GM12891 (cell line): ENCODE measurements at regions not wholly inside any gene's neighbourhood (a gene's known extent, or its start where the extent isn't known, plus 50 kb on each side); places are given as distances from the start of the nearest gene placed in this dataset.

Source experiments
- DNase-seq: peaks from one replicate; pipeline ENCODE4 v3.0.0; 2011; ENCODE audit warnings: low spot score; ENCODE audit not compliant: insufficient read length
- FAIRE-seq: peaks from 2 replicates; lab custom pipeline; 2011; peaks lifted over from hg19 to GRCh38; lab: Jason Lieb, UNC
- PAX5 ChIP-seq: IDR thresholded peaks from 2 replicates; pipeline ENCODE4 v1.6.1; 2011; ENCODE audit warnings: low read length, moderate library complexity, mild to moderate bottlenecking; ENCODE audit not compliant: insufficient read depth, severe bottlenecking
- POLR2A ChIP-seq: IDR thresholded peaks from 2 replicates; pipeline ENCODE4 v1.6.1; 2011; ENCODE audit warnings: low read depth, low read length, control low read depth
- POLR2AphosphoS5 ChIP-seq: IDR thresholded peaks from 2 replicates; pipeline ENCODE4 v1.6.1; 2011; ENCODE audit warnings: low read depth, low read length, control low read depth
- POU2F2 ChIP-seq: IDR thresholded peaks from 2 replicates; pipeline ENCODE4 v1.6.1; 2011; ENCODE audit warnings: low read depth, mild to moderate bottlenecking, control low read depth, low read length, moderate library complexity
- SPI1 ChIP-seq: IDR thresholded peaks from 2 replicates; pipeline ENCODE4 v1.6.1; 2011; ENCODE audit warnings: low read depth, low read length, control low read depth
- TAF1 ChIP-seq: IDR thresholded peaks from 2 replicates; pipeline ENCODE4 v1.6.1; 2011; ENCODE audit warnings: low read depth, low read length, control low read depth

DNA sequence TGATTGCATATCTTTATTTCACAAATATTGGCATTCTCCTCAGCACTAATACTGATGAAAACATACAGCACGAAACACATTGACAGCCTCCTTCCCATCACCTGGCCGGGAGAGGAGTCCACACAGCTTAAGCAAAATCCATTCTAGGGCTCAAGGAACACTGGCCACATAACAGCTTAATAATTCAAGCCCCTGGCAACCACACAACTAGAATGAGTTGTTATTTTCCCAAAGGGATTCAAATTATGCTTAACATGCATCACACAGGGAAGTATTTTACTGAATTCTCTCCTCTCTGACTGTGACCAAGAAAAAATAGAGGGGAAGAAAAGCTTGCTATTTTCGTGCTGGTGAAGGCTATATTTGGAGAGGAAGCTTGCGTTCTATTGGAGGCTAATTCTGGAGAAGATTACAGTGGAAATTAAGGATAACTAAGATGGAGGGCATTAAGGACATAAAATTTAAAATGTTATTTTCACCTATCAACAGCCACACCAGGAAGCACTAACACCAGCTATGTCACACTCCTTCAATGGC is 198.5 kb downstream of the ADGRG6 start:
- TF ChIP-seq POLR2A (no peak), PAX5 (no peak), POLR2AphosphoS5 (no peak), POU2F2 (no peak), TAF1 (no peak), SPI1 (no peak)
- FAIRE-seq (no peak), DNase-seq (no peak)

DNA sequence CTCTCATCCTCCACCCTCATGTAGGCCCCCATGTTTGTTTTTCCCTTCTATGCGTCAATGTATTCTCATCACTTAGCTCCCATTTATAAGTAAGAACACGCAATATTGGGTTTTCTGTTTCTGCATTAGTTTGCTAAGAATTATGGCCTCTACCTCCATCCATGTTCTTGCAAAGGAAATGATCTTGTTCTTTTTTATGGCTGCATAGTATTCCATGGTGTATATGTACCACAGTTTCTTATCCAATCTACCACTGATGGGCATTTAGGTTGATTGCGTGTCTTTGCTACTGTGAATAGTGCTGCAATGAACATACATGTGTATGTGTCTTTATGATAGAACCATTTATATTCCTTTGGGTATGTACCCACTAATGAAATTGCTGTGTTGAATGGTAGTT is 200.0 kb downstream of the ADGRG6 start:
- no peak for DNase-seq
- TF ChIP-seq SPI1 (no peak), POLR2AphosphoS5 (no peak), POU2F2 (no peak), TAF1 (no peak), PAX5 (no peak), POLR2A (no peak)
- FAIRE-seq, result no peak

DNA sequence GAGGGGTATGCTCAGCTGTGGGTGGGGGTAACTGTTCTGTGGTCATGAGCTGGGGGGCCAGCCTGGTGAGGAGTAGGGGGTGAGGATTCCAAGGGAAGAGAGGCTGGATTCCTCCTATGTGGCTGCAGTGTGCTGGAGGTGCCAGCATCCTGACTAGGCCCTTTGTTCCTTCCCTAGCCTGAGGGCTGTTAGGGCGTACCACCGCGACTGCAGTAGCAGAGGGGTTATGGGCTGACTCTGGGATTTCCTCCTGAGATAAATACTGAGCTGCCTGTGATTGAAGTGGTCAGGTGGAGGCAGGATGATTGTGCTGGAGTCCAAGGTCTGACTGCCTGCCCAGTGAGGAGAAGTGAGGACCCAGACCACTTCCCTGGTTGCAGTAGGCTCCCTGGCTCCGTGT is 205.3 kb downstream of the ADGRG6 start:
- DNase-seq (no peak), FAIRE-seq (no peak)
- TF ChIP-seq SPI1 (no peak), POLR2A (no peak), TAF1 (no peak), PAX5 (no peak), POU2F2 (no peak), POLR2AphosphoS5 (no peak)

DNA sequence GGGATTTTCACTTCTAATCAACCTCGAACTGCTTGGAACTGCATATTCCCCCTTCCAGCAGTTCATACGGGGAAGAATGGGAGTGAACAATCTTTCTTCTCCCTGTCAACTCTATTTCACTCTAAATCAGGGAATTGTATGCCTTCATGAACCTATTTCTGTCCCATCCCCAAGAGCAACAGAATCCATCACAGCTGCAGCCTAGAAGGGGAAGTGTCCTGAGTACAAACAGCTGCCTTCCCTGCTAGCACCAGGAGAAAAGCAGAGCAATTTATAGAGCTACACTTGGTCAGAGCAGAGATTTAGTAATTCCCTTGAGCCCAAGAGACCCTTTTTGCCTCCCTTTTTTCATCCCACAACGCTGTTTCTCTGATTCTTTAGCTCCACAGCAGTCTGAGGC is 208.4 kb downstream of the ADGRG6 start:
- TF ChIP-seq POLR2A (no peak), POLR2AphosphoS5 (no peak), SPI1 (no peak), PAX5 (no peak)
- no peak for DNase-seq
- FAIRE-seq, result no peak

DNA sequence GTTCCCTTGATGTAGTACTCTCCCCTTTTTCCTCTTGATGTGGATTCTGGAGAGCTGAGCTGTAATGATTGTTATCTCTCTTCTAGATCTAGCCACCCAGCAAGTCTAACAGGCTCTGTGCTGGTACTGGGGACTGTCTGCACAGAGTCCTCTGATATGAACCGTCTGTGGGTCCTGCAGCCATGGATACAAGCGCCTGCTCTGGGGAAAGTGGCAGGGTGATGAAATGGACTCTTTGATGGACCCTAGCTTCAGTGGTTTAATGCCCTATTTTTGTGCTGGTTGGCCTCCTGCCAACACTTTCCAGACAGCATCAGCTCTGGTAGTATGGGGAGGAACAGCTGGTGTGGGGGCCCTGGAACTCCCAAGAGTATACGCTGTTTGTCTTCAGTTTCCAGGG is 216.3 kb downstream of the ADGRG6 start:
- TF ChIP-seq TAF1, result no peak
- no peak for TF ChIP-seq POLR2A
- TF ChIP-seq SPI1, result no peak
- TF ChIP-seq PAX5, result no peak
- TF ChIP-seq POLR2AphosphoS5, result no peak
- TF ChIP-seq POU2F2, result no peak
- no peak for DNase-seq
- no peak for FAIRE-seq

DNA sequence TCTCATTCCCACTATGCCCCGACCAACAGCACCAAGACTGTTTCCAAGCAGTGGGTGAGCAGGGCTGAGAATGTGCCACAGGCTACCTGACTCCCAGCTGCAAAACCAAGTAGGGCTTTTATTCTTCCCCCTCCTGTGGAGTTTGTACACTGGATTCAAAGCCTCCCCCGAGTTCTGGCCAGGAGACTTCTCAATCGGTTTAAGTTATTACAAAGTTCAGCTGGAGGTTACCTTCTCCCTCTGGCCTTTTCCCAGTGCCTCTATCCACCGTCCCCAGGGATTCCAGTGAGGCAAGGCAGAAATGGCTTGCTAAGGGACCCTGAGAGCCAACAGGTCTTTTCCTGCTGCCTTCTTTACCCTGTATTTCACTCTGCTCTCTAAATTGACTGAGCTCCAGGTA is 217.0 kb downstream of the ADGRG6 start:
- FAIRE-seq (no peak), DNase-seq (no peak)
- no peak for TF ChIP-seq TAF1
- no peak for TF ChIP-seq POU2F2
- no peak for TF ChIP-seq POLR2A
- no peak for TF ChIP-seq SPI1
- TF ChIP-seq POLR2AphosphoS5, result no peak
- TF ChIP-seq PAX5, result no peak

DNA sequence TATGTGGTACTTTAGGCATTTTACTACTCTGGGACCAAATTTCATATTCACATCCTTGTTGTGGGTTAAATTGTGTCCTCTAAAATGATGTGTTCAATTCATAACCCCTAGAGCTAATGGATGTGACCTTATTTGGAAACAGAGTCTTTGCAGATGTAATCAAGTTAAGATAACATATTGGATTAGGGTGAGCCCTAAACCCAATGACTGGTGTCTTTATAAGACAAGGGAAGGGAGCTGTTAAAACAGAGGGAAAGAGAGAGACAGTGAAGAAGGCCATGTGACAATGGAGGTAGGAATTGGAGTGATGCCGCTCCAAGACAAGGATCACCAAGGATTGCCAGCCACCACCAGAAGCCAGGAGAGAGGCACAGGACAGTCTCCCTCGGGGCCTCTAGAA is 220.0 kb downstream of the ADGRG6 start:
- TF ChIP-seq POLR2A (no peak), POLR2AphosphoS5 (no peak), SPI1 (no peak), TAF1 (no peak), PAX5 (no peak), POU2F2 (no peak)
- no peak for FAIRE-seq

DNA sequence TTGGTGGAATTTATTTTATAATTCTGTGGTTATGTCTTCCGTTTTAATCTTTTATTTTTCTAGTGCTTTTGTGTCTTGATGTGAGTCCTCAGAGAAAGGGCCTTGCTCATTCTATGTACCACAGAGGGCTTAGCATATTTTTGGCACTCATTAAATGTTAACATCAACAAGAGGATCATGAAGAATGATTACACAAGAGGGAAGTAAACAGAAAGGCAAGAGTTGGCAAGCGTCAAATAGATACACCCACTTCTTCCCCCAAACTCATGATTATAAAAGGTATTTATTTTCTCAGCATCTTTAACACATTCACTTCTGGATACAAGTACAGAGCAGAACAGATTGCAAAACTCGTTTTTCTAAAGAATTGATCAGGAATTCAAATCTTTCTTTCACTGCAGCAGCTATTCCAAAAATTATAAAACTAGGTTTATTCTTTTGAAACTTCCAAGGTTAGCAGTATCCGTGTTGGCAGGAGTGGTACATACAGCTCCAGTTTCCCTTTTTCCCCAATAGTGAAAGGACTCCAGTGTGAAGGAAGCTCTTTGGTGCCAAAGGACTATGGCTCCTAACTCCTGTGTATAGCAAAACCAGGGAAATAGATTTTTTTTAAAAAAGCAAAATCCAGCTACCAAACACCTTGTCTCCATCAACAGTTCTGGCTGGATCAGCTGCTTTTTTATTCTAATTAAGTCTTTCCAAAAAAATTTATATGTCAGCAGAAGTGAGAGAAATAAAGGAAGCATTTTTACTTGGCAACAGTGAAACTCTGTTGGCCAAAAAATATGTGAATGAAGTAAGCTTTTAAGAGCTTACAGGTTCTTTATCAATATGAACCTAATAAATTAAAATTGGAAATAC is 221.9 kb downstream of the ADGRG6 start:
- DNase-seq, result no peak
- TF ChIP-seq SPI1 (no peak), POU2F2 (no peak), POLR2A (no peak), TAF1 (no peak), POLR2AphosphoS5 (no peak), PAX5 (no peak)
- FAIRE-seq, result no peak

More for the DNA sequence above, 220.0 kb downstream of the ADGRG6 start:
- no peak for DNase-seq

DNA sequence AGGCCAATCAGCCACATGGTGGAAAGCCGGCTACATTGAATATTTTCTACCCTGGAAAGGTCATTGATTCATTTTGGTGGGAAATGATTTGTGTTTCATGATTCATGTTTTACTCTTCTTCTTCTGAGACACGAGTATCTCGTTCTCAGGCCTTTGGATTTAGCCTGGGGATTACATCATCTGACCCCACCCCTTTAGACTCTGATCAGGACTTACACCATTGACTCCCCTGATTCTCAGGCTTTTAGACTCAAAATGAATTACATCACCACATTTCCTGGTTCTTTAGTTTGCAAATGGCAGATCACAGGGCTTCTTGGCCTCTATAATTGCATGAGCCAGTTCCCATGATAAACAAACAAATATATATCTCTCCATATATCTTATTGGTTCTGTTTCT is 228.8 kb downstream of the ADGRG6 start:
- DNase-seq, result no peak
- FAIRE-seq, result no peak
- TF ChIP-seq PAX5 (no peak), SPI1 (no peak), POLR2A (no peak), POU2F2 (no peak), POLR2AphosphoS5 (no peak), TAF1 (no peak)

DNA sequence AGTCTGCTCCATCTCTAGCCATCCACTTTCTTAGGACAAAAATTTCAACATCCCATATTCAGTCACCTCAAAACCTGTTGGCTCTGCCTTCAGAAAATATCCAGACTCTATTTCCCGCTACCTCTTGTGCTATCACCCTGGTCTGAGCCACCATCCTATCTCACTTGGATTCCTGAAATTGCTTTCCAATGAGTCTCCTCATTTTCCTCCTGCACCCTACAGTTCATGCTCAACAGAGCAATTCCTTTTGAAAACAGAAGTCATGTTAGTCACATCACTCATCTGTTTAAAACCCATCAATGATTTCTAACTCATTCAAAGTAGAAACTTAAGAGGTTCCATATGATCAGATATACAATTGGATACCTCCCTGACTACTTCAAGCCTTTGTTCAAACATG is 229.9 kb downstream of the ADGRG6 start:
- TF ChIP-seq TAF1, result no peak
- no peak for TF ChIP-seq POLR2A
- TF ChIP-seq SPI1, result no peak
- no peak for TF ChIP-seq POU2F2
- no peak for TF ChIP-seq POLR2AphosphoS5
- TF ChIP-seq PAX5, result no peak

DNA sequence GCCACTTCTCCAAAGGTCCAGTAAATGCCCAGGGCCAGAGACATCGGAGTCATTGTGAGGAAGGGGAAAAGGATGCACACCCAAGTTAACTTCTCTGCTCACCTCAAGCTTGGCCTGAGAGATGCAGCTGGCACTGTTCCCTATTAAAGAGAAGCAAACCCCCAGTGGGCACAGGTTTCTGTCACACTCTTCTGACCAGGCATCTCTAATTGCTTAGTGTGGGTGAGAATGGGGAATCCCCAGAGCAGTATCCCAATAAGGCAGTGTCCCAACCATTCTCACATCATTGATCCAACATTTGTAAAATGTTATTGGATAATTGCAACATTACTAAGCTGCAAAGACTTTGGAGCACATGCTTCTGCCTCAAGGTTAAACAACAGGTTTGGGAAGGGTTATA is 232.3 kb downstream of the ADGRG6 start:
- no peak for FAIRE-seq
- DNase-seq, result no peak
- TF ChIP-seq POLR2A (no peak), PAX5 (no peak), TAF1 (no peak), SPI1 (no peak), POLR2AphosphoS5 (no peak), POU2F2 (no peak)

More for the DNA sequence above, 229.9 kb downstream of the ADGRG6 start:
- no peak for FAIRE-seq
- no peak for DNase-seq
